NCI-H146 treated with DMSO at 0.1 percent for 48 hours (cell line): ENCODE measurements at regions not wholly inside any gene's neighbourhood (a gene's known extent, or its start where the extent isn't known, plus 50 kb on each side); places are given as distances from the start of the nearest gene placed in this dataset.
"Not testable (repeated sequence)": the region's sequence is repeated elsewhere in the genome, so short reads cannot be mapped to it uniquely, and the experiment has no call there.

Source experiments
- DNase-seq: peaks from one replicate; lab custom pipeline; 2025; ENCODE audit not compliant: unreplicated experiment; lab: John Stamatoyannopoulos, UW

DNA sequence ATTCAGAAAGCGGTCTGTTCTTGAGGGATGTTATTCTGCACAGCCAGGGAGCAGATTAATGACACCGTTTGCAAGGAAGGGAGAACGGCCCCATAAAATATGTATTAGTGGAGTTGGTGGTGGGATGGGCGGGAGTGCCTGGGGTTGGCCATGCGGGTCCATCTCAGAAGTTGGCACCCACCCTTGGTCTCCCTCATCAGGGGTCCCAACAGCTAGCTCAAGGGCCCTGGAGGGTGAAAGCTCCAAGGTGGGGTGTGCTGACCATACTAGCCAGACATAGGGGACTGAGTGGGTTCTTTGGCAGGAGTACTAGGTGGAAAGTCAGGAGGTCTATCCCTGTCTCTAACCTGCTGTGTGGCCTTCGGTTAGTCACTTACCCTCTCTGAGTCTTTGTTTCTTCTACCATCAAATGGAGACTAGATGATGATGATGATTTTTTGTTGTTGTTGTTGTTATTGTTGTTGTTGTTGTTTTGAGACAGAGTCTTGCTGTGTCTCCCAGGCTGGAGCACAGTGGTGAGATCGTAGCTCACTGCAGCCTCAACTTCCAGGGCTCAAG, 83.2 kb upstream of the BRD7 start:
- DNase-seq: no peak

DNA sequence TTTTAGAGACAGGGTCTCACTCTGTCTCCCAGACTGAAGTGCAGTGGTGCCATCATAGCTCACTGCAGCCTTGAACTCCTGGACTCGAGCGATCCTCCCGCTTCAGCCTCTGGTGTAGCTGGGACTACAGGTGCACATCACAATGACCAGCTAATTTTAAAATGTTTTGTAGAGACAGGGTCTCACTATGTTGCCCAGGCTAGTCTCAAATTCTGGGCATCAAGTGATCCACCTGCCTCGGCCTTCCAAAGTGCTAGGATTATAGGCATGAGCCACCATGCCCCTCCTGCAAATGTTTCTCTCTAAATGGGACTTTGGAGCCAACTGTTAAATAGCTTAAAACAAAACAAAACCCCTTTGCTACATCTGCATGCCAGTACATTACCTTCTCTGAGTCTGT, 82.2 kb upstream of the BRD7 start:
- DNase-seq: no peak

DNA sequence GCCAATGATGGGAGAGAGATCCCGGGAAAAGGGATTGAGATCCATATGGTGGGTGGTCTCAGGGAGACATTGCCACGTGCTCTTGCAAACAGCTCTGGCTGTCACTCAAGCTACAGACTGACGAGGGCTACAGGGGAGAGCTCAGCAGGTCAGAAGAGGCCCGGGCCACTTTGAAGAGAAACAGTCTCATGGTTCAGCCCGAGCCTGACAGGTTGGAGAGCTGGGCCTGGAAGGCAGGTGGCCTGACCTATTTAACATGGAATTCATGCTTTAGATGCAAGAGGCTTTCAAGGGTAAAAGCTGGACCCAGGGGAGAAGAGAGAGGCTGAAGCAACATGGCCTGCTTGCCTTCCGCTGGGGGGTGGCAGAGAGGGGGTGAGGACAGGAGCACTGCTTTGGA, 81.0 kb upstream of the BRD7 start:
- no peak for DNase-seq

DNA sequence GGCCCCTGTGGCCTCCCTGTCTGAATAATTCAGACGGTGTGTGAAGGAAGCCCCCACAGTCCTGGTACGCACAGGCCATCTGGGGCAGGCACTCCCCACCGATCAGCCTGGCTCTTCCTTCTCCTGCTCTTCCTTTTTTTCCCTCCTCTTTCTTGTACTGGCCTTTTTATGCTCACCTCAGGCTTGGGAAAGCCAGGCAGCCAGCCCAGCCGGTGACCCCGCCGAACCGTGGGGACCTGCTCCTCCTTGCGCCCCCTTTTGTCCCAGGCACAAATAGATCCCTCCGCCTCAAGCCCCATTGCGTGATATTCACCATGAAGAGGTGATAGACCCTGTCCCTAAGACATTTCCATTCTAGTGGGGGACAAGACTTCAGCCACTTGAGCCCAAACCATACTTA, 80.2 kb upstream of the BRD7 start:
- no peak for DNase-seq

DNA sequence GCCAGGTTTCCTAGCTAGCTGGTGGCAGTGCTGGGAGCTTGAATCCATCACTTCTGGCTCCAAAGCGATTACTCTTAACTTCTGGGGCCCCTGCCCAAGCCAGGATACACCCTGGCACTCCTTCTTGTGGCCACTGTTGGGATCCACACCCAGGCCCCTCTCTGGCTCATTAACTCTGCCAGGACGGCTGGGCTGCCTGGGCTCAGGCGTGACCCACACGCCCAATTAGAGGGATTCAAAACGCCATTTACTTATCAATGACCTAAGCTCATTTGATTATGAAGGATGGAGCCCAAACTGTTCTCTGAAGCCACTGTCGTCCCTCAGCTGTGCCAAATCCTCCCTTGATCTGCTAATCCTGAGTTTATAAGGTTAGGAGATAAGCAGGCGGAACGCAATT, 79.7 kb upstream of the BRD7 start:
- DNase-seq: no peak

DNA sequence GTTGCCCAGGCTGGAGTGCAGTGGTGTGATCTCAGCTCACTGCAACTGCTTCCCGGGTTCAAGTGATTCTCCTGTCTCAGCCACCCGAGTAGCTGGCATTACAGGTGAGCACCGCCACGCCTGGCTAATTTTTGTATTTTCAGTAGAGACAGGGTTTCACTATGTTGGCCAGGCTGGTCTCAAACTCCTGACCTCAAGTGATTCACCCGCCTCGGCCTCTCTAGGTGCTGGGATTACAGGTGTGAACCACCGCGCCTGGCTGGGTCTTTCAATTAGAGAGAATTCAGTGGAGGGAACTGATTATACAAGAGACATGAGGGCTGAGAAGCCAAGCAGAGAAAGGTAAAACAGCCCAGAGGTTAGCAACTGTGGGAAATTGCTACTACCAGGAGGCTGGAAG, 78.6 kb upstream of the BRD7 start:
- not testable (repeated sequence) for DNase-seq

DNA sequence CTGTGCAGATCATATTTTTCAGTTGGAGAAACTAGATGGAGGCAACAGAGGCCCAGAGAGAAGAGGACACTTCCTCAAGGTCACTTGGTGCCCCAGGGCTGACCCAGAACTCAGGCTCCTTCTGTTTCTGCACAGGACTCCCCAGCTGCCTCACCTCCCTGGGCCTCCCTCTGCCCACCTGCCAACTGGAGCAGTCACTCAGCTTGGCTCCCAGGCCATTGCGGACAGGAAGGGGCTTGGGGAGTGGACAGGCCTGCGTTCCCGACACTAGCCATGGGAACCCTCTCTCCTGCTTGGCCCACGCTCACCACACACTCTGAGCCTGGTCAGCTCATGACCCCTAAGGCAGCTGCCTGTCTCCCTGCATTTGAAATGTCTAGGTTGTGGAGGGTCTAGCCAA, 78.1 kb upstream of the BRD7 start:
- DNase-seq: no peak

DNA sequence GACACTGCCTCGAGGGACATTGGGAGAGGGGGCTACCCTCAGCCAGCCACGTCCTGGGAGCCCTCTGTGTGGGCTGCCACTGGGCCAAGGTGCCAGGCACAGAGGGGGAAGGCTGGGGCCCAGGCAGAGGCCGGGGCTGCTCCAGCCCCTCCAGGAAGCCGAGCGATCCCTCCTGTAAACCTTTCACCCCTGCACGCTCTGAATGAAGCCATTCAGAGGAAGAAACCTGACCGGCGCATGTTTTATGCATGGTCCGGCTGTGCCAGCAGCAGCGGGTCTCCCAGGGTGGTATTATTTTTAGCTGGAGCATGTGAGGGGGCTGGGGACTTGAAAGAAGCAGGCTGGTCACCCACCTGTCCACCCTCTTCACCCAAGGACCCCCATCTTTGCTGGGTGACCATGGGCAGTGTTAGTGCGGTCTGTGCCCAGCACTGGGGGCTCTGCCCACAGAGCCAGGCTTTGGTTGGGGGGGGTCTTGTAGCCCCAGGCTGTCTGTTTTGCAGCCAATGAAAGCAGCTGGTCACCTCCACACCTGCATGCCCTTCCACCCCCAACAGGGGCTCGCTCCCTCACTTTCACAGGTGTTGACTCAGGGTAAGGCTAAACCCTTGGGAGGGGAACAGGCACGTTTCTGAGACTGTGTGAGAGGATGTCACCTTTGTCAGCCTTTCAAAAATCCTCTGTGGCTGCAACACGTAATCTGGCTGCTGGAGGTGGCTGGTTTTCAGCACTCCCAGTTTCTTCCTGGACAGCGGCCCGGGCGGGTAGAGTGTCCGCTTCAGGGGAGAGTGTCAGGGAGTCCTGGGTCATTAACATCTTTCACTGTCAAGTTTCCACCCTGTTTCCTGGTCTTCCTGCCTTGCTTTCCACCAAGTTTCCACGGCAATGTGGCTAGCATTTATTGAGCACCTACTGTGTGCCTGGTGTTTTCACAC, 77.1 kb upstream of the BRD7 start:
- DNase-seq: peak; percentile 12

DNA sequence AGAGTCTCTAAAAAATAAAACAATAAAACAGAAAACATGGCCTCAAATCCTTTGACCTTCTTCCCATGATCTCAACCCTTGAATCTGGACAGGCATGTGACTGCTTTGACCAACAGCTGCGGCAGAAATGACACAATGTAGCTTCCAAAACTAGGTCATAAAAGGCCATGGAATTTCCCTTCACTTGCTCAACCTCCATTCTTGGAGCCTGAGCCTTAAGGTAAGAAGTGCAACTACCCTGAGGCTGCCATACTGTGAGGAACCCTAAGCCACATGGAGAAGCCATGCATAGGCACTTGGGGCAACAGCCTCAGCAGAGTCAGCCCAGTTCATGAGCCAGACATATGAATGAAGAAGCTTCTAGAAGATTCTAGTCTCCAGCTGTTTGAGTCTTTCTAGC, 75.7 kb upstream of the BRD7 start:
- no peak for DNase-seq

DNA sequence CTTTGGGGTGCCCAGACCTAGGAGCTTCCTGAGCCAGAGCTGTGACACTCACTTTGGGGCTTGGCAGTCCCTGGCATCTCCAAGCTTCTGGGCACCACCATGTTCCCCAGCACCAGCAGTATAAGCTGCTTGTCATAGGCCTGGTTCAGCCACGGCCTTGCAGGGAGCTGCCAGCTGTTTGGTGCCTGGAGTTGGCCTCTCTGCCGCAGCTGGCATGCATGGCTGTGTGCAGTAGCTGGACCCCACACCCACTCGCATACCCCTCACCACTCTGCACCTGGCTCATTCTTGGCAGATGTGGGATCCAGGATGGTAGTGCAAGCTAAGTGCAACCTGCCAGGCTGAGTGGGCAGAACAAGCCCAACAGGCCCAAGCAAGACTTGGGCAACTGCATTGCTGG, 73.4 kb upstream of the BRD7 start:
- no peak for DNase-seq

DNA sequence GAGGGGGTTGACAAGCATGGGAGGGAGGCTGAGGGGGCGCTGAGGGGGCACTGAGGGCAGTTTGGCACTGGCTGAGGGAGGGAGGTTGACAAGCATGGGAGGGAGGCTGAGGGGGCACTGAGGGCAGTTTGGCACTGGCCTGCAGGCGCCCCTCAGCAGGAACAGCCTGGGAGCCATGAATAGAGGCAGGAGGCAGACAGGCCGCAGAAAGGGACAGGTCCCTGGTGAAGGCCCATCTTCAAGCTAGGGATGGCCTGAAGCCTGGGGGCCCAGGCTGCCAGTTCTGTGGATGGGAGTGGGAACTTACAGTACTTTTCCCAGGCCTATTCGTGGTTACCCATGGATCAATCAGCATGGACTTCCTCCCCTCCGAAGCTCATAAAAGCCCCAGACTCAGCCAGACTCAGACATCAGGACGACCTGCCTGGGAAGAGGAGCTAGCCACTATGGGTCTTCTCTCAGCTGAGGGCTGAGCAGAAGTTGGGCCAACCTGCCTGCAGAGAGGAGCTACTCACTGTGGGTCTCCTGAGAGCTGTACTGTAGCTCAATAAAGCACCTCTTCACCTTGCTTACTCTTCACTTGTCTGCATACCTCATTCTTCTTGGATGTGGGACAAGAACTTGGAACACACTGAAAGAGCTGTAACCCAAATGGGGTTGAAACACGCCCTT, 72.8 kb upstream of the BRD7 start:
- DNase-seq: no peak

DNA sequence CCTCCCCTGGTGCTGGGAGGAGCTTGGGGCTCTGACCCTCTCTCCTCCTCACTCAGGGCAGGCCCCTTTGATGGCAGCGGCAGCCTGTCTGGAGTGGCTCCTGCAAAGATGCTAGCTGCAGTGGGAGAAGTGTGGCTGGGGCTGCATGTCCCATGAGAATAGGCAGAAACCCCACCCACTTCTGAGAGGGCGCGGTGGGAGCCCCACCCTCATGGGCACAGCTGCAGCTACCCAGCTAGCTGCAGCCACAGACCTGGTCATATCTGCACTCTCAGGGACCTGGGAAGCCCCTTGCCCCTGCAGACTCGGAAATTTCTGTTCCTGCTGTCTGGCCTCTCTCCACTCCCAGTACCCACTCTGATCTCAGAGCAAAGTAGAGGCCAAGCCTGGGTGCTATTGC, 72.2 kb upstream of the BRD7 start:
- no peak for DNase-seq

DNA sequence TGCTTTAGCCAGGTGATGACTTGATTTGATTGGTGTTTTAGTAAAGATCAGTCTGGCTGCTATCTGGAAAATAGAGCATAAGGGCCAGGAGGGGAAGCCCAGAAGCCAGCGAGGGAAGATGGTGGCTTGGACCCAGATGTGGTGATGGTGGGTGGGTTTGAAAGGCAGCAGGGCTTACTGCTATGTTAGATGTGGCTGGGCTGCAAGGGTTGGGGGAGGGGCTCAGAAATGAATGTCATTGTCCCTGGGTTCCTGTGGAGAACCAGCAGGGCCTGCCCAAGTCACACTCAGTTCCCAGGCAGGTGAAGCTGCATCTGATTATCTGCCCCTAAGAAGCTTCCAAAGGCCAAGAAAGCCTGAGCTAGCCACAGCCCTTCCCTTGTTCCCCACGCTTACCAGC, 71.7 kb upstream of the BRD7 start:
- no peak for DNase-seq

DNA sequence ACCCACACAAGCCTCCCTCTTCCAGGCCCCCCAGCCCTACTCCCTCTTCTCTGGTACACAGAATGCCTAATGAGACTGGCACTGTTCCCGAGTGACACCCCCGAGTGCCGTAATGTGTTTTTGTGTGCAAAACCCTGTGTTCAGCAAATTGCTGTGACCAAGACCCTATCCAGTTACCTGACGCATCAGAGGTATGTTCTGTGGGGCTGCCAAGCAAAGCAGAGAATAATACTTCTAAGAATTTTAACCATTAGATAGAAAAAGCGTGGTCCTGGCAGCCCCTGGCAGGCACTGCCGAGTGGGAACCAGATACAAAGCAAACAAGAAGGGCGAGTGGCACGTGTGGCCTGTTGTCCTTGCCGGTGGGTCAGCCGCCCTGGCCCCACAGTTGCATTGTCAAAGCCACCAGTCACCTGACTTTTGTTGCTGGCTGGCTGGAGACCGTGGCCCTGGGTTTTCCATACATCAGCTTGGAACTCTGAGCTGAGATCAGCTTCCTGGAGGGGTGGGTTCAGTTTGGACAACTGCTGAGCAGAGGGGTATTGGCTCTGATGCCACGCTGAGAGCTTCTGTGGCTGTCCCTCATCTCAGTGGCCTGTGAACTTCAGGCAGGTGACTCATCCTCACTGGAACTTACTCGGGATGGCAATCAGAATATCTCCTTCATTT, 69.1 kb upstream of the BRD7 start:
- DNase-seq: no peak

DNA sequence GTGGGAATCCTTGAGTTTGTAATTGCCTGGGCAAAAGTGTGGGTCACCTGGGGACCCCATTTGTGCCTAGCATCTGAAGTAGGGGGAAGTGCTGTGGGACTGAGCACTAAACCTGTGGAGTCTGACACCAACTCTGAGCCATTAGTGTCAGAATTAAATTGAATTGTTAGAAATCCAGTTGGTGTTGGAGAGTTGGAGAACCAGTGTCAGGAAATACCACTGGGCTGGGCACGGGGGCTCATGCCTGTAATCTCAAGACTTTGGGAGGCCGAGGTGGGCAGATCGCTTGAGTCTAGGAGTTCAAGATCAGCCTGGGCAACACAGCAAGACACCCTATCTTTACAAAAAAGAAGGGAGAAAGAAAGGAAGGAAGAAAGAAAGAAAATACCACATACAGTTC, 67.5 kb upstream of the BRD7 start:
- DNase-seq: no peak

DNA sequence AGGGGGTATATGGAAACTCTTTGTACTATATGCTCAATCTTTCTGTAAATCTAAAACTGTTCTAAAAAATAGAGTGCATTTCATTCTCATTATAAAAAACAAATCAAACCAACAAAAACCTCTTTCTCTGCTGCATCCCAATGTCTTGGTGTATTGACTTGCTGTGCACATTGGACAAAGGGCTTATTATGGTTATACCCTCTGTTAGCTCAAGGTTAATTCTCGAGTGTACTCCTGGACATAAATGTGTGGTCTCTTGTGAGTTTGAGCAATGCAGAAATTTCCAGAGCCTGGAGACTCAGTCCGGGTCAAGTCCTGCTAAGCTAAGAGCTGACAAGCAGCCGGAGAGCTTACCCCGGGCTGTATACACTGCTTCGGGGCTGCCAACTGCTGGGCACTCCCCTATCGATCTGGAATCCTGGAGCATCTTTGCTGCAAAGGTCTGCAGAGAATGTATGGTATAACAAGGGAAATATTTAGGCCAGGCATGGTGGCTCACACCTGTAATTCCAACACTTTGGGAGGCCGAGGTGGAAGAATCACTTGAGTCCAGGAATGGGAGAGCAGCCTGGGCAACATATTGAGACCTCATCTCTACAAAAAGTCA, 66.2 kb upstream of the BRD7 start:
- DNase-seq: no peak

DNA sequence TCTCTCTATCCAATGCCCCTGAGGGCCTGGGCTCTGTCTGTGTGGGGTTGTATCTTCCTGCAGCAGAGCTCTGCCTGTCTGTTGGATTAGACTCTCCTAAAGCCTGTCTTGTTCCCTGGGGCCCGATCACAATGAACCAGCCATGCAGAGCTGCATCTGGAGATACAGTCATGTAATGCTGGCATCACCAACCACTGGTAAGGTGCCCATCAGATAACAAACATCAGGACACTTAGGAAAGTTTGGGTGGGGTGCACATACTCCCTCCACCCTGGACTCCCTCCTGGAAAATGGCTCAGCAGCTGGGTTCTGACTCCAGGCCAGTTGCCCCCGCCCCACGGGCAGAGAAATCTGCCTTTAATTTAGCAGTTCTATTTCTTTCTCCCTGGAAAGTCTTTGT, 61.3 kb upstream of the BRD7 start:
- no peak for DNase-seq

DNA sequence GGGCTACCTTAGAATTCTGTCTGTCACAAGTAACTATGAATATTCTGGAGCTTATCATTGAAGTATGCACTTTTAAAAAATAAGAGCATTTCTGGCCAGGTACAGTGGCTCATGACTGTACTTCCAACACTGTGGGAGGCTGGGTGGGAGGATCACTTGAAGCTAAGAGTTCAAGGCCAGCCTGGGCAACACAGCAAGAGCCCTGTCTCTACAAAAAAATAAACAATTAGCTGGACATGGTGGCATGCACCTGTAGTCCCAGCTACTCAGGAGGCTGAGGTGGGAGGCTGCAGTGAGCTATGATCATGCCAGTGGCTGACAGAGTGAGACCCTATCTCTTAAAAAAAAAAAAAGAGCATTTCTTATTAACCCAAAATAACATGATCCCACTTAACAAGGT, 60.0 kb upstream of the BRD7 start:
- DNase-seq: no peak

DNA sequence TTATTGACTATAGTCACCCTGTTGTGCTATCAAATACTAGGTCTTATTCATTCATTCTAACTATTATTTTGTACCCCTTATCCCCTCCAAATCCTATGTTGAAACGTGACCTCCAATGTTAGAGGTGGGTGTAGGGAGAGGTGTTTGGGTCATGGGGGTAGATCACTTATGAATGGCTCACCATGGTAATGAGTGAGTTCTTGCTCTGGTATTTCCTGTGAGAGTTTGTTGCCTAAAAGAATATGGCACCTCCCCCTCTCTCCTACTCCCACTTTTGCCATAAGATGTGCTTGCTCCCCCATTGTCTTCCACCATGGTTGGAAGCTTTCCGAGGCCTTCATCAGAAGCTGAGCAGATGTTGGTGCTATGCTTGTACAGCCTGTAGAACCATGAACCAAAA, 59.3 kb upstream of the BRD7 start:
- DNase-seq: no peak

DNA sequence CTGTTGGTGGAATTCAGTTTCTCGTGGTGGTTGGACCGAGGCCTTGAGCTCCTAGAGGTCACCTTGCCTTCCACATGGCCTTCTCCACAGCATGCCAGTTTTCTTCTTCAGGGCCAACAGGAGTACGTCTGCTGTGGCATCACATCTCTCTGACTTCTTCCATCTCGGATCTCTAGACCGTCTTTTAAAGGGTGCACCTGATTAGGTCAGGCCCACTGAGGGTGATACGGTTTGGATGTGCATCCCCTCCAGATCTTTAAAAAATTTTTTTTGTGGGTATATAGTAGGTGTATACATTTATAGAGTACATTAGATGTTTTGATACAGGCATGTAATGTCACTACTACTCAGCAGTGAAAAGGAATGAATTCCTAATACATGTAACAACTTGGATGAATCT, 58.3 kb upstream of the BRD7 start:
- DNase-seq: no peak

DNA sequence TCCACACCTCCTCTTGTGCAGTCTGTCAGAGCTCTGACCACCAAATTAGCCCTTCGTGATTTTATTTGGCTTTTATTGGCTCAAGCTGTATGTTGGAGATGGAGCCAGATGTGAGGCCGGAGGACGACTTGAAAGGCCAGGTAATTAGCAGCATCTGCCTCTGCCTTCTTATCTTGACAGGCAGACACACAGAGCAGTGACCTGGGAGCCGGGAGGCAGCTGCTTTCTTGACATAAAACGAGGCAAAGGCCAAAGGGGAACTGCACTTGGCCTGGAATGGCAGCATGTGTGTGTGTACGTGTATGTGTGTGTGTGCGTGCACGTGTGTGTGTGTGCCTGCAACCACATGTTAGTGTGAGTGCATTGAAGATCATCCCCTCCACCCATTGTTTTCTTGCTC, 56.9 kb upstream of the BRD7 start:
- no peak for DNase-seq
